ENCODE measurements at regions not wholly inside any gene's neighbourhood (a gene's known extent, or its start where the extent isn't known, plus 50 kb on each side); places are given as distances from the start of the nearest gene placed in this dataset.

DNA sequence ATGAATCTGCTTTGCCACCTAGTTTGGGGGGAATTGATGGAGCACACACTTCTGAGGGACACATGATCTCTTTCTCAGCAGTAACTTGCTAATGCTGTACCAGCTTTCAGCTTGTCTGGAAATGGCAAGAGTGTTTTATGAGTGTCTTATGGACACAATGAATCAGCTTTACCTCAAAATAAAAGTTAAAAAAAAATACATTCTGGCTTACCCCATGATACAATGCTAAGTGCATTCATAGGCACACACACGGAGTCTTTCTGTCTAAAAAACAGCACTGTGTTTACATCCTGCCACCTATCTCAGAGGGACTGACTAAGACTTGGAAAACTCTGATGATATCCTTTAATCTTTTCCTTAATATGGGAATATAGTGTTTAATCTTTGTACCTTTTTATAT lies 455.5 kb upstream of the ADAMTS5 start:
- TF ChIP-seq, protein P1, sequence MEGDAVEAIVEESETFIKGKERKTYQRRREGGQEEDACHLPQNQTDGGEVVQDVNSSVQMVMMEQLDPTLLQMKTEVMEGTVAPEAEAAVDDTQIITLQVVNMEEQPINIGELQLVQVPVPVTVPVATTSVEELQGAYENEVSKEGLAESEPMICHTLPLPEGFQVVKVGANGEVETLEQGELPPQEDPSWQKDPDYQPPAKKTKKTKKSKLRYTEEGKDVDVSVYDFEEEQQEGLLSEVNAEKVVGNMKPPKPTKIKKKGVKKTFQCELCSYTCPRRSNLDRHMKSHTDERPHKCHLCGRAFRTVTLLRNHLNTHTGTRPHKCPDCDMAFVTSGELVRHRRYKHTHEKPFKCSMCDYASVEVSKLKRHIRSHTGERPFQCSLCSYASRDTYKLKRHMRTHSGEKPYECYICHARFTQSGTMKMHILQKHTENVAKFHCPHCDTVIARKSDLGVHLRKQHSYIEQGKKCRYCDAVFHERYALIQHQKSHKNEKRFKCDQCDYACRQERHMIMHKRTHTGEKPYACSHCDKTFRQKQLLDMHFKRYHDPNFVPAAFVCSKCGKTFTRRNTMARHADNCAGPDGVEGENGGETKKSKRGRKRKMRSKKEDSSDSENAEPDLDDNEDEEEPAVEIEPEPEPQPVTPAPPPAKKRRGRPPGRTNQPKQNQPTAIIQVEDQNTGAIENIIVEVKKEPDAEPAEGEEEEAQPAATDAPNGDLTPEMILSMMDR (IDR thresholded peaks at IDR 0.05; ENCODE audit: insufficient read depth, low read depth, low read length, missing control alignments) = no peak
- DNase-seq (ENCODE audit: low read depth) = no peak
- no peak overlapping the region for H3K4me3 ChIP-seq (ENCODE audit: low read length)

DNA sequence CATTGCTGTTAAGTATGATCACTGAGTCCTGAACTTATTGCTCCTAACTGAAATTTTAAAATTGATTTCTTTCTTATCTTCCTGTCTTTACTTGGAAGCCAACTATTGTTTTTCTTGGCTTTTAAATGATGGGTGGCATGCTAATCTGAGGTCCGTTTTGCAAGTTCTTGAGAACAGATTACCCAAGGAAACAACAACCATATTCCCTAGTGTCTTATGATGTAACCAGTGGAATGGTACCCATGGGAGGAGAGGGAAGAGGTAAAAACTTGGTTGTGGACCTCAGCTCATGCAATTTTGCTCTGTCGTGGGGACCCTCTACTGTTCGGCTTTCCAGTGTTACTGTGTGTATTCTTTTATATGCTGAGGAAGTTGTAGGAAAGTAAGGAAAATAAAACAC lies 454.8 kb upstream of the ADAMTS5 start:
- TF ChIP-seq, protein P1 (IDR thresholded peaks at IDR 0.05; ENCODE audit: insufficient read depth, low read depth, low read length, missing control alignments) = no peak
- H3K4me3 ChIP-seq (ENCODE audit: low read length) = no peak overlapping the region
- DNase-seq (ENCODE audit: low read depth) = no peak

- no peak overlapping the region for H3K4me3 ChIP-seq (ENCODE audit: low read length)
- no peak for DNase-seq (ENCODE audit: low read depth)
- TF ChIP-seq, protein P1 (IDR thresholded peaks at IDR 0.05; ENCODE audit: insufficient read depth, low read depth, low read length, missing control alignments) = no peak
Observed at GRCh38 chr21:27419153-27419552, 452.3 kb upstream of the ADAMTS5 start.

DNA sequence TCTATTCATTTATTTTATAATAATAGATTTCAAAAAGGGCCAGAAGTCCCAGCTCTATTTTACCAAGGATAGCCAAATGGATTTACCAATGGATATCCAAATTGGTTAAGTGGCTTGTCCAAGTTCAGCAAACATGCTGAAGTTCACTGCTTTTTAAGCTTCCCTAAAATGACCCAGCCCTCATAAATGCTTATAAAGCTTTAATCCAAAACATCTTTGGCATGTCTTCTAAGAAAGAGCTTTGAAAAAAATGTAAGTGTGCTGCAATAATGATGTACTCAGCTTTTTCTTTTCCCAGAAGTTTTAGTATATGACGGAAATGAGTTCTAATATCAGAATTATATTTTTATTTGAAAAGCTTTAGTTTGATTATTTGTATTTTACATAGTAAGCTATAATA lies 451.5 kb upstream of the ADAMTS5 start:
- TF ChIP-seq, protein P1 (IDR thresholded peaks at IDR 0.05; ENCODE audit: insufficient read depth, low read depth, low read length, missing control alignments) = no peak
- DNase-seq (ENCODE audit: low read depth) = no peak
- H3K4me3 ChIP-seq (ENCODE audit: low read length) = no peak overlapping the region

DNA sequence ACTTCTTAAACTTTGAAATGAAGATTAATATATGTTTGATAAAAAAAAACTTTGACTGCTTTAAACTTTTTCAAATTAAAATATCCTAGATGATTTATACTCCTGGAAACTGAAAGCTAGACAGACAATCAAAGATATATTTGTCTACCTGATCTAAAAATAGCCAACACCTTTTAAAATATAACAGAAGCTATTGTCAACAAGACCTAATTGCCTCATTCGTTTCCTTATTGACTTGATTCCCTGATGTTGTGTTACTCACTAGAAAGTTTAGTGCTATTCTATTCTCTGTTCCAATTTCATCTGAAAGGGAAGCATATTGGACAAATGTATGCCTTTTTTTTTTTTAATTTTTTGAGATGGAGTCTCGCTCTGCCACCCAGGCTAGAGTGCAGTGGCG lies 445.6 kb upstream of the ADAMTS5 start:
- TF ChIP-seq, protein P1 (IDR thresholded peaks at IDR 0.05; ENCODE audit: insufficient read depth, low read depth, low read length, missing control alignments) = no peak
- no peak for DNase-seq (ENCODE audit: low read depth)
- H3K4me3 ChIP-seq (ENCODE audit: low read length) = no peak overlapping the region

DNA sequence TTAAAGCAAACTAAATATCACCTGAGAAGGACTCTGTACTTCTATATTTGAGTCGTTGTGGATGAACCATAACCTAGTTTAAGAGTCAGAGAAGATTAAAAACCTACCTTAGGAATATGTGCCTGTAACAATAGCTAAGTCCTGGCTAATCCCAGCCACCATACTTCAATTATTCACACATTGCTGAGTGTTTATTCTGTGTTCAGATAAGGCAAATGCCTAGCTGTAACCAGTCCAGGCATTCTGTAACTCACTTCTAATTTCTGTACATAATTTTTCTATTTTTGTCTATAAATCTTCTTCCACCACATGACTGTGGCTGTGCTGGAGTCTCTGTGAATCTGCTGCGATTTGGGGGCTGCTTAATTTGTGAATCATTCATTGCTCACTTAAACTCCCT lies 441.9 kb upstream of the ADAMTS5 start:
- no peak for DNase-seq (ENCODE audit: low read depth)
- TF ChIP-seq, protein P1 (IDR thresholded peaks at IDR 0.05; ENCODE audit: insufficient read depth, low read depth, low read length, missing control alignments) = no peak
- no peak overlapping the region for H3K4me3 ChIP-seq (ENCODE audit: low read length)

DNA sequence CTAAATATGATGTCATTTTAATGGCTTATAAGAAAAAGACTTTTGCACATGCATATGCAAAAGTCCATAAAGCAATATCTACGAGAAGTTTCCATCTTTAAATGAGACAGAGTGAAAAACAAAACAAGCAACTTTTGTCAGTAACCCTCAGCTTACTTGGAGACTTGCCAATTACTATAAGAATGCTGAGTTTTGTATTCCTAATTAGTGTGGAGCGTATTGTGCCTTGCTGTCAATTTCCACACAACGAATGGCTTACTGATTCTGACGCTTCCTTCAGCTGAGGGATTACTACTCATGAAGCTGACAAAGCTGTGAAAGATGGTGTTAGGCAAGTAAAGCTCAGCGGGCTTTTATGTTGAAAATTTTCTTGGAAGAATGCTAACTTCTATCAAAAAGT lies 440.4 kb upstream of the ADAMTS5 start:
- TF ChIP-seq, protein P1 (IDR thresholded peaks at IDR 0.05; ENCODE audit: insufficient read depth, low read depth, low read length, missing control alignments) = no peak
- H3K4me3 ChIP-seq (ENCODE audit: low read length) = no peak overlapping the region
- DNase-seq (ENCODE audit: low read depth) = no peak
